HG03159 (cell line): ENCODE measurements at regions not wholly inside any gene's neighbourhood (a gene's known extent, or its start where the extent isn't known, plus 50 kb on each side); places are given as distances from the start of the nearest gene placed in this dataset.

ENCODE experiments used
- ATAC-seq: cut with Tn5 transposase; IDR thresholded peaks from one replicate; pipeline ENCODE4 v1.9.1; 2021; ENCODE audit warnings: mild to moderate bottlenecking, moderate library complexity; ENCODE audit not compliant: unreplicated experiment

DNA sequence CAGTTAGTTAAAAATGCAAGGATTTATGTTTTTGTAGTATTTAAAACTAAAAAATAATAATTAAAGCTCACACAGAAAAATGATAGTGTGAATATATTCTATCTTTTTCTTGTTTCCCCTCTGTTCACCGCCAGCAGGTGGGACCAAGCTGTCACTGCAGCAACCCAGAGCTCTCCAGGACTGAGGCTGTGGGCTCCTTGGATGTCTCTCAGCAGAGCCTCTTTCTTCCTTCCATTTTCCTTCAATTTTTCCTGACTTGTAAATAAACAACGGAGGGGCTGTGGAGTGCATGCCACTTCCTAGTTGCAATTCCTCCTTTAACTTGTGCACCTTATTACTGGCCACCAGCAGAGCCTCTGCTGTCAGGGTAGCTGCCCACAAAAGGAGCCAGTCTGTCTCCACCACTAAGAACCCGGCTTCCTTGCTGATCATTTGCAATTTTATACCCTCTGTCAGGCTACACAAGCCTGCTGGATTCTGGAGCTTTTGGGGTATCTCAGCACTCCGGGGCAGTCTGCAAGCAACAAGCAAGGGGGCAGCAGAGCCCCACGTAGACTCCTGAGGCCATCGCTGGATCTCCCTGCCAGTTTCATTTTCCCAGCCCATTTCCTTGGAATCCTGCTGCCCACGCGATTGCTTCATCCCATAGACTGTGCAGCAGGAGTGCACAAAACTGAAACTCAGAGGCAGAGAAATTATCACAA, 1467.4 kb downstream of the C4orf33 start:
- ATAC-seq = no peak

DNA sequence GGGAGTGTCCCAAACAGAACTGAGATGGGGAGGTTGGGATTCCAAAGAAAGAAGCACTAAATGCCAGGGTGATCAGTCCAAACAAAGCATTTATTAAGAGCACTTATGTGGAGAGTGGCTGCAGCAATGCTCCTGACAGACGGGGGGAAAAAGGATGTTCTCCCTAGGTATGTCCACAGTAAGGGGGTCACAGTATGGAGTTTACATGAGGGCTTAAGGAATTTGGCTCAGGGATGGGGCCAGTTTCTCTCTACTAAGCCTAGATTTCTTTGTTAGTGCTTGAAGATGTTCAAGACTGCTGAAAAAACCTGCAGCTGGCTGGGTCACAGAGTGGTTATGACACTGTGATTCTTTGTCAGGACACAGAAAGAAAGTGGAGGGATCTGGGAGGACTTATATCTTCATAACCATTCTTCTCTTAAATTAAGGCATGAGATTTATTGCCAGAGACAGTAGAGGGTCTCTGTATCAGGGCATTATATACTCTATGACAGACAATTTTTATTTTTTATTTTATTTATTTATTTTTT, 1468.0 kb downstream of the C4orf33 start:
- ATAC-seq = no peak

GRCh38 chr4:130568746-130569145, 1472.8 kb downstream of the C4orf33 start:
- ATAC-seq = no peak

DNA sequence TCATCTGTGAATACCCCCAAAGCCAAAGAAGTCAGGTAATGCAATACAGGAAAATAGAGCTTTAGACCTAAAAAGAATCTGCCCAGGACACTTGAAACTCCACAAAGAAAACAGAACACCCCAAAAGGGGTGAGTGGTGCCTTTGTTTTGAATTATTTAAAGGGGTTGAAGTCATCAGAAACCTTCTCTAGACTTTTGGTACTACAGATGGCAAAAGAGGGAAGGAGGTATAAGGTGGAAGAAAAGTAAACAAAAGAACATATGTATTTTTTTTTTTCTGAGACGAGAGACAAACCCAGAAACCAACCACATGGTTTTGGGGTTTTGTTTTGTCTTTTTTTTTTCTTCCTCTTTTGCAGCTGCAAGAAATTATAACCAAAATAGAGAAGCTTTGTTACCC, 1477.8 kb downstream of the C4orf33 start:
- no peak for ATAC-seq

DNA sequence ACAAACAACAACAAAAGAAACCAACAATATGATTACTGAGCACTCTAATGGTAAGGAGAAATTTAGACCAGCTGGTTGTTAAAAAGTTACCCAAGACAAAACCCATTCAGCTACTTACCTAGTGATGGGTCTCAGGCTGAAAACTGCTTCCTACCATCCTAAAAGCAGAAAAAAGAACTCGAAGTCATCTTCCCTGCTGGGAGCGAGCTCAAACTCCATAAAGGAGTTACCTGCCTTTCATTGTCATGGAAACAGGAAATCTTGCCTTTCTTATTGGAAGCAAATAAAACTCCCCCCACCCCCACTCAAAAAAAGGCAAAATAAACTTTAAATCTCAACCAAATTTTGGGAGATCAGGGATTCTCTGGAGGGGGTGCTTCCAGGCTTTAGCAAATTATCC, 1478.3 kb downstream of the C4orf33 start:
- no peak for ATAC-seq

DNA sequence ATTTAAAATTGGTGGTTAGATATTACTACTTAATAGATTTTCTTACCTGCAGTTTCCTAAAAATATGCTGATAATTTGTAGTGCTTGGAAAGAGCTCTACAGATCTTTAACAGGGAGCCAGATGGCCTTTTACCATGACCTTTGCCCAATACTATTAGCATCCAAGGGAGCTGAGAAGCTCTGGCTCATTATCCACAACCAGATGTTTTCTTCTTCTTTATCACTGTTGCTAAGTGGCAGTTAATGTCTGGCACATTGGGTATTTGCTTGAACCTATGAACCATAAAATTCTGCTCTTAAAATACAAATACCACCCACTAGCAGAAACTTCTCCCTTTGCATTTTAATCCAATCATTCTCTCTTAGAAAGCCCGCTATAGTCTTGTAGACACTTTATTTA, 1480.3 kb downstream of the C4orf33 start:
- ATAC-seq = no peak

- no peak for ATAC-seq
These were observed 1495.1 kb downstream of the C4orf33 start for GRCh38 chr4:130591091-130591490.

- no peak for ATAC-seq
These were observed 1504.8 kb downstream of the C4orf33 start for GRCh38 chr4:130600706-130601105.

DNA sequence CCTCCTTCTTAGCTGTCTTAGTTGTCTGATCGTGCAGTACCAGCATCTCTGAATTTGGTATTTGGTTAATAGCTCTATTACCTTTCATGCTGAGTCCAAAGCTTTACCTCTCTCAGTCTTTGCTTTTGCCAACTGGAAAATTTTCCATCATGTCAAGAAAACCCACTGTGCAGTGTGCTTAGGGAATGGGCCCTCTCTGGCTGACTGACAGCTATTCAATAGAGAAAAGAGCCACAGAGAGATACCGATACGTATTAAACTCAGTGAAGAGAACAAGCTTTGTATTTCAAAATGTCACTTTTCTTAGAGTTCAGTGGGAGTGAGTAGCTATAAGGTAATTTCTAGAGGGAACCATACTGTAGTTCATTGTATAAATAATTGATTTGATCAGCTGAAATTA, 1507.1 kb downstream of the C4orf33 start:
- no peak for ATAC-seq

- ATAC-seq = no peak
These were observed 1512.2 kb downstream of the C4orf33 start for GRCh38 chr4:130608121-130608520.

- no peak for ATAC-seq
These were observed 1532.6 kb downstream of the C4orf33 start for GRCh38 chr4:130628531-130628930.

GRCh38 chr4:130632731-130633604, 1537.0 kb downstream of the C4orf33 start:
- ATAC-seq = no peak

DNA sequence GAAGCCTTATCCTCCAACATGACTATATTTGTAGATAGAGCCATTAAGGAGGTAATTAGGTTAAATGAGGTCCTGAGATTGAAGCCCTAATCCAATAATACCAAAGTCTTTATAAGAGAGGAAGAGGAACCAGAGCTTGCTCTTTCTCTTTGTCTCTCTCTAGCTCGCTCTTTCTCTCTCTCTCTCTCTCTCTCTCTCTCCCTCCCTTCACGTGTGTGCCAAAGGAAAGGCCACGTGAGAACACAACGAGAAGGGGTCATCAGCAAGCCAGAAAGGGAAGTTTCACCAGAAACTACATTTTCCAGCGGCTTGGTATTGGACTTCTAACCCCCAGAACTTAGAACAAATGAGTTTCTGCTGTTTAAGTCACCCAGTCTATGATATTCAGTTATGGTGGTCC, 1540.5 kb downstream of the C4orf33 start:
- no peak for ATAC-seq

DNA sequence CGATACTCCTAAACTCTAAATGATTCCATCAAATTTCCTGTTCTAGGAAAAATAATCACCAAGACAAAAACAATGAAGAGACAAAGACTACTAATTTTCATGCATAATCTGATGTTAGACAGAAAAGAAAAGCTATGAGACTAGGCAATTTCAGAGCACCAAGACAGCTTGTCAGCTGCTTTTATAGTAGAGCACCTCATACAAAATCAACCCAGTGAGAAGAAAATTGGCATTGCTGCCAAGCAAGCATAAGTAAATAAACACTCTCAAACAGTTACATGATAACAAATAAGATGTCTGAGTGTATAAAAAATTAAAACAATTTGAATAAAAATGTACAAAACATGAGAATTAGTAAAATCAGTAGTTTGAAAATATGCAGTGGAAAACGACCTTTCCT, 1544.6 kb downstream of the C4orf33 start:
- ATAC-seq = no peak

GRCh38 chr4:130646886-130647285, 1550.9 kb downstream of the C4orf33 start:
- no peak for ATAC-seq

DNA sequence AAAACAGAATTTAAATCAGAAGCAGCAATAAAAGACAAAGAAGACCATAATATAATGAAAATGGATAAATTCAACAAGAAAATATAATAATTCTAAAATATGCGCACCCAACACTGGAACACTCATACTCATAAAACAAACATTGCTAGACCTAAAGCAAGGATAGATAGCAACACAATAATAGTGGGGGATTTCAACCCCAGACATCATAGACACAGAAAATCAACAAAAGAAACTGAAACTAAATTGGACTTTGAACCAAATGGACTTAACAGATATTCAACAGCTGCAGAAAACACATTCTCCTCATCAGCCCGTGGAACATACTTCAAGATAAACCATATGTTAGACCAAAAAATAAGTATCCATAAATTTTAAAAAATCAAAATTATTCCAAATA, 1552.6 kb downstream of the C4orf33 start:
- ATAC-seq = no peak

GRCh38 chr4:130653842-130654241, 1557.9 kb downstream of the C4orf33 start:
- no peak for ATAC-seq

DNA sequence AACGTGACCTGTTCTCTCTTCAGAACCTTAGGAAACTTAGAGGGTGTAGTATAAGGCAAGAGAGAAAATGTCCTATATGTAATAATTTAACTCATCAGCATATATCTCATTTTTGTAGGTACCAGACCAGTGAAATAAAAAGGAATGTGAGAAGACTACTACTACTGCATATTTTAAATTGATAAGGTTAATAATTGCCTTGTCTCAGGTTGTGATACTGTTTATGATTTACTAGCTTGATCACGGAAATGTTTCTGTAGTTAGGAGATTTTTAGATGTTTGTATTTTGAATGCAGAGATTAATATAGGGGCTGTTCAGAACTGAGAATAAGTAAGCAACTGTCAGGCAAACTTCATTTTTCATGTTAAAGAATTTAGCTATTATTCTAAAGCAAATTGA, 1563.4 kb downstream of the C4orf33 start:
- ATAC-seq = no peak

GRCh38 chr4:130668859-130669258, 1572.9 kb downstream of the C4orf33 start:
- no peak for ATAC-seq

GRCh38 chr4:130675266-130675665, 1579.3 kb downstream of the C4orf33 start:
- ATAC-seq = no peak

GRCh38 chr4:130689181-130689580, 1593.2 kb downstream of the C4orf33 start:
- no peak for ATAC-seq

- no peak for ATAC-seq
These were observed 1602.3 kb downstream of the C4orf33 start for GRCh38 chr4:130698251-130698650.
